Muscle layer of colon (tissue), 2 donors: ENCODE measurements at regions not wholly inside any gene's neighbourhood (a gene's known extent, or its start where the extent isn't known, plus 50 kb on each side); places are given as distances from the start of the nearest gene placed in this dataset.

Experiments
- H3K27ac ChIP-seq: one replicate; pipeline ENCODE4 v1.7.0; 2013; ENCODE audit warnings: low read depth, mild to moderate bottlenecking, low read length, moderate library complexity
- H3K27me3 ChIP-seq, 2 donors: one replicate each; pipeline ENCODE4 v1.7.0; 2013; ENCODE audit warnings: low read length in 2 of 2, mild to moderate bottlenecking in 2 of 2; ENCODE audit not compliant: insufficient read depth in 2 of 2, control insufficient read depth in 1 of 2
- H3K36me3 ChIP-seq: one replicate; pipeline ENCODE4 v1.7.0; 2013; ENCODE audit warnings: mild to moderate bottlenecking, low read length; ENCODE audit not compliant: insufficient read depth
- H3K4me1 ChIP-seq: one replicate; pipeline ENCODE4 v1.7.0; 2013; ENCODE audit warnings: mild to moderate bottlenecking, low read length; ENCODE audit not compliant: insufficient read depth
- H3K4me3 ChIP-seq, 2 donors: one replicate each; pipeline ENCODE4 v1.7.0; 2013; ENCODE audit warnings: low read length in 2 of 2, low read depth in 1 of 2, mild to moderate bottlenecking in 1 of 2, moderate library complexity in 1 of 2
- H3K9ac ChIP-seq: one replicate; pipeline ENCODE4 v1.7.0; 2013; ENCODE audit warnings: low read length
- H3K9me3 ChIP-seq: one replicate; pipeline ENCODE4 v1.7.0; 2013; ENCODE audit warnings: mild to moderate bottlenecking, low read length
- donor health status: abdominal sarcoma.
- donor health status: Adenocarcinoma of cecum.

DNA sequence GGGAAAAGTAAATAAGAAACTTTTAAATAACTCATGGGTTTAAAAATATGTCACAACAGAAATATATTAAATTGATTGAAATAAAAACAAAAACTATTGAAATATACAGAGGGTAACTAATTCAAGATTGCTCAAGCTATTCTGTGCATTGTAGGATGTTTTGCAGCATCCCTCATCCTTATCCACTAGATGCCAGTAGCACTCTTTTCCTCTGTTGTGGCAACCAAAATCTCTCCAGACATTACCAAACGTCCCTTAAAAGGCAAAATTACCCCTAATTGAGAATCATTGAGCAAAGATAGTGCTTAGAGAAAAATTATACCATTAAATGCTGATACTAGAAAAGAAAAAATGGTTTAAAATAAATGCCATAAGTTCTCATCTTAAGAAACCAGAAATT, 682.6 kb downstream of the RWDD3 start:
- Histone ChIP-seq H3K9ac (no peak overlapping the region), H3K4me3 (no peak overlapping the region), H3K27me3 (no peaks in the 10 kb centered on the region), H3K36me3 (no peaks in the 10 kb centered on the region), H3K4me1 (no peaks in the 10 kb centered on the region), H3K27ac (no peak overlapping the region), H3K9me3 (no peaks in the 10 kb centered on the region)

DNA sequence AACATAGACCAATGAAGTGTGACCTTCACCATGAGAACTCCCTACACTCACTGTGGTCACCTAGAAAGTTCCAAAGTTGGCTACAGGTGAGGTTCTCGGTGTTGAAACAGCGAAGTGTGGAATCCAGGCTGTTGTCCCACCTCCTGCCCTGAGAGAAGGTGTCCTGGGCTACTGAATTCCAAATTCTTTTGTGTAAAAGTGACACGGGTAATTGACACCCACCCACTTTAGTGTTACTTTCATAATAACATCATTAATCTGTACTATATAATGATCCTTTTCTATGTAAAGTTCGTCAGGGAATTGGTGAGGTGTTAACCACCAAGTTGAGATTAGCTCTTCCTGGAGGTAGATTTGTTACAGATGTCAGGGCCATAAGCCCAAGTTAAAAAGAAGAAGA, 690.7 kb downstream of the RWDD3 start:
- Histone ChIP-seq H3K4me3 (no peak overlapping the region), H3K4me1 (peaks cover 9% of the 10 kb centered on the region), H3K27me3 (no peaks in the 10 kb centered on the region), H3K27ac (no peak overlapping the region), H3K9me3 (no peaks in the 10 kb centered on the region), H3K36me3 (no peaks in the 10 kb centered on the region), H3K9ac (no peak overlapping the region)

DNA sequence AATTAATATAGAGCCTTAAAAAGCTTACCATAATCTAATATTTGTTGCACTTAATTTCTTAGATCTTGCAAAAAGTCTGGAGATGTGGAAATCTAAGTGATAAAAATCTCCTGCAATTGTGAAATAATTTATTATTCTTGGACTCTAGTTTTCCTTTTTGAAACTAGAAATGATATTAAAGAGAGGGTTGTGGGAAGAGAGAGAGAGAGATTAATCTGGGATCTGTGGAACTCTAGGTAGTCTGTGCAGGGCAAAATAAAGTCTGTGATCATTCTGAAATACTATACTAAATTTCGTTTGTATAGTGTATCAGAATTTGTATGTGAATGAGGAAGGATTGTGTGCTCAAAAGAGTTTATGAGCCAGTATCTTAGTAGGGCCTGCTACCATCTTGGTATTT, 692.3 kb downstream of the RWDD3 start:
- Histone ChIP-seq H3K36me3 (no peaks in the 10 kb centered on the region), H3K9ac (no peak overlapping the region), H3K27ac (no peak overlapping the region), H3K27me3 (no peaks in the 10 kb centered on the region), H3K4me1 (peaks cover 9% of the 10 kb centered on the region), H3K9me3 (no peaks in the 10 kb centered on the region), H3K4me3 (no peak overlapping the region)

GRCh38 chr1:95927061-95927460, 693.1 kb downstream of the RWDD3 start:
- Histone ChIP-seq H3K9me3 (no peaks in the 10 kb centered on the region), H3K27me3 (no peaks in the 10 kb centered on the region), H3K36me3 (no peaks in the 10 kb centered on the region), H3K27ac (no peak overlapping the region), H3K9ac (no peak overlapping the region), H3K4me3 (no peak overlapping the region), H3K4me1 (peaks cover 9% of the 10 kb centered on the region)

GRCh38 chr1:95935719-95936118, 701.7 kb downstream of the RWDD3 start:
- no peaks in the 10 kb centered on the region for H3K36me3 ChIP-seq
- no peaks in the 10 kb centered on the region for H3K27me3 ChIP-seq
- no peak overlapping the region for H3K4me3 ChIP-seq
- peaks cover 25% of the 10 kb centered on the region for H3K4me1 ChIP-seq
- no peaks in the 10 kb centered on the region for H3K9me3 ChIP-seq
- no peak overlapping the region for H3K27ac ChIP-seq
- H3K9ac ChIP-seq, result no peak overlapping the region

DNA sequence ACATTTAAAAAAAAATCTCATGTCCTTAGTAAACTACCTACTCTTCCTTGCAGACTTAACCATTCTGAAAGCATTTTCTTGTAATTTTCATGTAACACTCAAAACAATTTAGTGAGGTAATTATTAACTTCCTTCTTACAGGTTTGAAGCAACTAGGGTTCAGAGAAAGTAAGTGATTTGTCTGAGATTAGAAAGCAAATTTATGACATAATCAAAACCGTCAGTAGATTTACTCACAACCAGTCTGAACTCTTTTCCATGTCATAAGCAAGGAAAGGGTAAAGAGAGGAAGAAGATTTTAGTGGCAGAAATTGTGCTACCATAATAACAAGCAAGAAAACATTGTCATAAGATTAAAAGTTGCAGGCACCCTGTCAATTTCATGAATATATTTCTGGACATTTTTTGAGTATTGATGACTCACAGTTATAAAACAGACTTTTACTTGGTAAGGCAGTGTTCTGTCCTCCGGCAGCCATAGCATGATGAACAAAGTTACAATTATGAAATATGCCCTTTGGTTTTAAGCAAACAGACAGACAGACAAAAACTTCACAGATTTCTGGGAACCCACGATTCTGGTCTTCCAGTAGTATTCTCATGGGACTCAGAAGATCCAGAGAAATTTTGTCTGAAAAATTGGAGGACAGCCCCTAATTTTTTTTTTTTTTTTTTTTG, 707.2 kb downstream of the RWDD3 start:
- Histone ChIP-seq H3K9ac (no peak overlapping the region), H3K4me1 (peaks cover 1% of the 10 kb centered on the region), H3K27ac (no peak overlapping the region), H3K27me3 (no peaks in the 10 kb centered on the region), H3K4me3 (no peak overlapping the region), H3K36me3 (no peaks in the 10 kb centered on the region), H3K9me3 (no peaks in the 10 kb centered on the region)

GRCh38 chr1:95948023-95948422, 714.0 kb downstream of the RWDD3 start:
- Histone ChIP-seq H3K9ac (no peak overlapping the region), H3K4me1 (peaks cover 2% of the 10 kb centered on the region), H3K27me3 (no peaks in the 10 kb centered on the region), H3K27ac (no peak overlapping the region), H3K36me3 (no peaks in the 10 kb centered on the region), H3K9me3 (no peaks in the 10 kb centered on the region), H3K4me3 (no peak overlapping the region)

DNA sequence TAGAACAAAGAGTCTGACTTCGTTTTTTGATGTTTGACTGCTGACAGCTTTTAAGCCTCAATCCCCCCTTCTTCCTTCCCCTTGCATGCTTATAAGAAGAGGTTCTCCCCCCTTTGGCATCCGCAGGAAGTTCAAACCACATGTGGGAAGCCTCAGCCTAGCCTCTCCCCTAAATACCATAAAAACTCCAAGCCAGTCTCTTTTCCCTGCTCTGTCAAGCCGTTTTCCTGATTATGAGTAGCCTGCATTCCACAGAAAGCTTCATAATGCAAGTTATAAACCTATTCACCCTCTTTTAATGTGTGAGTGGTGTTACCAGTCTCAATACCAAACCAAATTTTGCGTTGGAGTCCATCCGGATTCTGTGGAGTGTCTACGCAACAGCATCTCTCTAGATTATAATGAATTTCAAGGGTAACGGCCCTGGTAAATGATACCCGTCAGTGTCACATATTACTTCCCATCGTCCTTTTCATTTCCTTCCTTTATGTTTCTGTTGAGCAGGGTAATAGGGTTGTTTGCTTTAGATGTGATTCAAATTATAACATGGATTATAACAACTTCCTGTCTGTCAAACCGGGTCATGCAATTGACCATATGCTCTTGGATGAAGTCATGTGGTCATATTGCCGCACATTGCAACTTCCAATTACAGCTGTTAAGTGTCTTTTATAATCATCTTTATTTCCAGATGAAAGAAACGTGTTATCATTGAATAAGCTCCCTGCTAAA, 717.5 kb downstream of the RWDD3 start:
- Histone ChIP-seq H3K4me1 (peaks cover 12% of the 10 kb centered on the region), H3K27ac (no peak overlapping the region), H3K27me3 (no peaks in the 10 kb centered on the region), H3K36me3 (no peaks in the 10 kb centered on the region), H3K9ac (no peak overlapping the region), H3K9me3 (no peaks in the 10 kb centered on the region), H3K4me3 (no peak overlapping the region)

GRCh38 chr1:95953015-95953414, 719.0 kb downstream of the RWDD3 start:
- Histone ChIP-seq H3K9me3 (no peaks in the 10 kb centered on the region), H3K27ac (no peak overlapping the region), H3K27me3 (no peaks in the 10 kb centered on the region), H3K4me3 (no peak overlapping the region), H3K9ac (no peak overlapping the region), H3K4me1 (peaks cover 12% of the 10 kb centered on the region), H3K36me3 (no peaks in the 10 kb centered on the region)

- no peaks in the 10 kb centered on the region for H3K9me3 ChIP-seq
- H3K36me3 ChIP-seq, result no peaks in the 10 kb centered on the region
- H3K27me3 ChIP-seq, result no peaks in the 10 kb centered on the region
- no peak overlapping the region for H3K27ac ChIP-seq
- H3K4me1 ChIP-seq, result peaks cover 12% of the 10 kb centered on the region
- no peak overlapping the region for H3K4me3 ChIP-seq
- no peak overlapping the region for H3K9ac ChIP-seq
Observed at GRCh38 chr1:95954585-95954984, 720.6 kb downstream of the RWDD3 start.

GRCh38 chr1:95956215-95956614, 722.2 kb downstream of the RWDD3 start:
- Histone ChIP-seq H3K27me3 (no peaks in the 10 kb centered on the region), H3K36me3 (no peaks in the 10 kb centered on the region), H3K27ac (no peak overlapping the region), H3K9ac (no peak overlapping the region), H3K4me3 (no peak overlapping the region), H3K9me3 (no peaks in the 10 kb centered on the region), H3K4me1 (peaks cover 12% of the 10 kb centered on the region)

- Histone ChIP-seq H3K4me1 (peaks cover 12% of the 10 kb centered on the region), H3K9me3 (no peaks in the 10 kb centered on the region), H3K9ac (no peak overlapping the region)
Observed at GRCh38 chr1:95957748-95958147, 723.7 kb downstream of the RWDD3 start.

More at GRCh38 chr1:95957748-95958147, 723.7 kb downstream of the RWDD3 start:
- H3K27me3 ChIP-seq, result no peaks in the 10 kb centered on the region
- H3K27ac ChIP-seq, result no peak overlapping the region
- no peak overlapping the region for H3K4me3 ChIP-seq
- no peaks in the 10 kb centered on the region for H3K36me3 ChIP-seq
